ENCODE measurements at regions not wholly inside any gene's neighbourhood (a gene's known extent, or its start where the extent isn't known, plus 50 kb on each side); places are given as distances from the start of the nearest gene placed in this dataset.

DNA sequence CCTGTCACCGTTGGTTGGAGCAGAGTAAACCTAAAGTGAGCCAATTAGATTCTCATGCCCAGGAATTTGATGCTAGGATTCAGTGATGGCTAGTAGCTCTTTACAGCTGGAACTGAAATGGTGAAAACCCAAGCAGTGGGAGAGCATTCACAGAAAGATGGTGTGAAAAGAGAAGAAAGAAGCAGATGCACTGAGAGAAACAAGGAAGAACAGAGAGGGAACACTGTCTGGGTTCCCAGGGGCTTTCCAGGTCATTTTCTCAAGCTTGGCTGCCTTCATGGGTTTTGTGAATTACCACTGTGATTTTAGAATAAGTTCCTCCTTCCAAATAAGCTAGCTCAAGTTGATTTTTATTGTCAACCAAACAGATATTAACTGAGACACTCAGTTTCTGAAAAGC, 104.1 kb upstream of the AKIRIN2 start:
- Histone ChIP-seq H3K36me3 (ENCODE audit: control insufficient read depth in 2 of 2, extremely low read depth in 1 of 2, insufficient read depth in 2 of 2, low read length in 2 of 2) (no peaks in the 10 kb centered on the region), H3K9me3 (ENCODE audit: control insufficient read depth, low read depth, low read length) (no peaks in the 10 kb centered on the region), H3K27me3 (ENCODE audit: control insufficient read depth, extremely low read depth, insufficient read depth, low read length) (no peaks in the 10 kb centered on the region), H3K9me1 (ENCODE audit: control insufficient read depth, extremely low read depth, insufficient read depth, low read length) (no peaks in the 10 kb centered on the region), H3K27ac (ENCODE audit: control insufficient read depth, insufficient read depth, low read length) (no peak overlapping the region), H2AFZ (ENCODE audit: control insufficient read depth, low read length) (no peak overlapping the region), H3K4me3 (ENCODE audit: control insufficient read depth in 2 of 3, extremely low read depth in 1 of 3, insufficient read depth in 2 of 3, low read depth in 1 of 3, low read length in 3 of 3) (no peak overlapping the region), H4K20me1 (ENCODE audit: control insufficient read depth, extremely low read depth, insufficient read depth, low read length) (no peaks in the 10 kb centered on the region), H3K79me2 (ENCODE audit: control insufficient read depth, insufficient read depth, low read length) (no peaks in the 10 kb centered on the region), H3K4me2 (ENCODE audit: control insufficient read depth, extremely low read depth, insufficient read depth, low read depth, low read length) (no peak overlapping the region), H3K4me1 (ENCODE audit: control insufficient read depth, extremely low read depth, insufficient read depth, low read length) (peaks cover 14% of the 10 kb centered on the region), H3K9ac (ENCODE audit: control insufficient read depth, extremely low read depth, insufficient read depth, low read length) (no peak overlapping the region)
- dilution Hi-C loops (cut with MboI; ENCODE audit: extremely low pct_ligation_motif_present, low sequenced_read_pairs): no loop called here
- FAIRE-seq (no peak), DNase-seq (ENCODE audit: low read depth, low spot score) (no peak)
- no peak for TF ChIP-seq EZH2 (IDR thresholded peaks at IDR 0.05; ENCODE audit: low read length)
- TF ChIP-seq, protein P1, sequence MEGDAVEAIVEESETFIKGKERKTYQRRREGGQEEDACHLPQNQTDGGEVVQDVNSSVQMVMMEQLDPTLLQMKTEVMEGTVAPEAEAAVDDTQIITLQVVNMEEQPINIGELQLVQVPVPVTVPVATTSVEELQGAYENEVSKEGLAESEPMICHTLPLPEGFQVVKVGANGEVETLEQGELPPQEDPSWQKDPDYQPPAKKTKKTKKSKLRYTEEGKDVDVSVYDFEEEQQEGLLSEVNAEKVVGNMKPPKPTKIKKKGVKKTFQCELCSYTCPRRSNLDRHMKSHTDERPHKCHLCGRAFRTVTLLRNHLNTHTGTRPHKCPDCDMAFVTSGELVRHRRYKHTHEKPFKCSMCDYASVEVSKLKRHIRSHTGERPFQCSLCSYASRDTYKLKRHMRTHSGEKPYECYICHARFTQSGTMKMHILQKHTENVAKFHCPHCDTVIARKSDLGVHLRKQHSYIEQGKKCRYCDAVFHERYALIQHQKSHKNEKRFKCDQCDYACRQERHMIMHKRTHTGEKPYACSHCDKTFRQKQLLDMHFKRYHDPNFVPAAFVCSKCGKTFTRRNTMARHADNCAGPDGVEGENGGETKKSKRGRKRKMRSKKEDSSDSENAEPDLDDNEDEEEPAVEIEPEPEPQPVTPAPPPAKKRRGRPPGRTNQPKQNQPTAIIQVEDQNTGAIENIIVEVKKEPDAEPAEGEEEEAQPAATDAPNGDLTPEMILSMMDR (optimal IDR thresholded peaks at IDR 0.05 in 1 of 3, IDR thresholded peaks at IDR 0.05 in 1 of 3, conservative IDR thresholded peaks at IDR 0.05 in 1 of 3; ENCODE audit: extremely low read depth in 1 of 3, insufficient read depth in 2 of 3, low read length in 3 of 3): no peak

DNA sequence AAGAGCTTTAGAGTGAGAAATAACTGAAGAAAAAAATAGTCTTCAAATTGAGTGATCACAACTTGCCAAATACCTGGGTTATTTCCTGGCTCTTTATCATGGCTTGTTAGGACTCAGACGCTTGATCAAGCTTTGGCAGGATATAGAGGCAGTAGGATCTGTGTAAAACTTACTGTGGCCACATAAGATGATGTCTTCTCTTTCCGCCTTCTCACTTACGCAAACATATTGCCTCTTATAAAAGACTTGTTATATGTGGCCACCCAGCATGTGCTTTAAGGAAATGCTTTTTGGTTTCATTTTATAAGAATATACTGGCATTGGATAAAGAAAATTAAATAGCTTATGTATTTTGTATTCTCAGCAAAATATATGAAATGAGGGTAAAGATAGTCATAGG, 101.8 kb upstream of the AKIRIN2 start:
- dilution Hi-C loops (cut with MboI; ENCODE audit: extremely low pct_ligation_motif_present, low sequenced_read_pairs): no loop called here
- H3K27ac ChIP-seq (ENCODE audit: control insufficient read depth, insufficient read depth, low read length): no peak overlapping the region
- no peak overlapping the region for H3K4me3 ChIP-seq (ENCODE audit: control insufficient read depth in 2 of 3, extremely low read depth in 1 of 3, insufficient read depth in 2 of 3, low read depth in 1 of 3, low read length in 3 of 3)
- TF ChIP-seq EZH2 (IDR thresholded peaks at IDR 0.05; ENCODE audit: low read length): no peak
- TF ChIP-seq, protein P1 (optimal IDR thresholded peaks at IDR 0.05 in 1 of 3, IDR thresholded peaks at IDR 0.05 in 1 of 3, conservative IDR thresholded peaks at IDR 0.05 in 1 of 3; ENCODE audit: extremely low read depth in 1 of 3, insufficient read depth in 2 of 3, low read length in 3 of 3): no peak
- FAIRE-seq (peak; percentile 13), DNase-seq (ENCODE audit: low read depth, low spot score) (no peak)
- no peak overlapping the region for H2AFZ ChIP-seq (ENCODE audit: control insufficient read depth, low read length)
- H3K9ac ChIP-seq (ENCODE audit: control insufficient read depth, extremely low read depth, insufficient read depth, low read length): no peak overlapping the region
- no peak overlapping the region for H3K4me2 ChIP-seq (ENCODE audit: control insufficient read depth, extremely low read depth, insufficient read depth, low read depth, low read length)
- no peaks in the 10 kb centered on the region for H4K20me1 ChIP-seq (ENCODE audit: control insufficient read depth, extremely low read depth, insufficient read depth, low read length)
- H3K27me3 ChIP-seq (ENCODE audit: control insufficient read depth, extremely low read depth, insufficient read depth, low read length): no peaks in the 10 kb centered on the region
- H3K9me3 ChIP-seq (ENCODE audit: control insufficient read depth, low read depth, low read length): no peaks in the 10 kb centered on the region
- peaks cover 12% of the 10 kb centered on the region for H3K4me1 ChIP-seq (ENCODE audit: control insufficient read depth, extremely low read depth, insufficient read depth, low read length)
- no peaks in the 10 kb centered on the region for H3K36me3 ChIP-seq (ENCODE audit: control insufficient read depth in 2 of 2, extremely low read depth in 1 of 2, insufficient read depth in 2 of 2, low read length in 2 of 2)
- no peaks in the 10 kb centered on the region for H3K9me1 ChIP-seq (ENCODE audit: control insufficient read depth, extremely low read depth, insufficient read depth, low read length)
- no peaks in the 10 kb centered on the region for H3K79me2 ChIP-seq (ENCODE audit: control insufficient read depth, insufficient read depth, low read length)
